Sigmoid colon (tissue), 4 donors: ENCODE measurements at regions not wholly inside any gene's neighbourhood (a gene's known extent, or its start where the extent isn't known, plus 50 kb on each side); places are given as distances from the start of the nearest gene placed in this dataset.

Source experiments
- CTCF ChIP-seq, 4 experiments: fragments of 450-650 bp in 3 of 4; fragments of 200-600 bp in 1 of 4; IDR thresholded peaks; one replicate each; pipeline ENCODE4 v1.5.1; 2016 to 2019; ENCODE audit warnings: antibody characterized with exemption in 4 of 4, mild to moderate bottlenecking in 3 of 4, moderate library complexity in 2 of 4
- EP300 ChIP-seq, 4 donors: sonication (generic); formaldehyde crosslinking; IDR thresholded peaks; one replicate each; pipeline ENCODE4 v1.6.1; 2017; ENCODE audit warnings: antibody characterized with exemption in 4 of 4
- POLR2A ChIP-seq, 2 donors: fragments of 450-650 bp; IDR thresholded peaks; one replicate each; pipeline ENCODE4 v1.6.1; 2016; ENCODE audit warnings: antibody characterized with exemption in 2 of 2, mild to moderate bottlenecking in 2 of 2, moderate library complexity in 2 of 2

DNA sequence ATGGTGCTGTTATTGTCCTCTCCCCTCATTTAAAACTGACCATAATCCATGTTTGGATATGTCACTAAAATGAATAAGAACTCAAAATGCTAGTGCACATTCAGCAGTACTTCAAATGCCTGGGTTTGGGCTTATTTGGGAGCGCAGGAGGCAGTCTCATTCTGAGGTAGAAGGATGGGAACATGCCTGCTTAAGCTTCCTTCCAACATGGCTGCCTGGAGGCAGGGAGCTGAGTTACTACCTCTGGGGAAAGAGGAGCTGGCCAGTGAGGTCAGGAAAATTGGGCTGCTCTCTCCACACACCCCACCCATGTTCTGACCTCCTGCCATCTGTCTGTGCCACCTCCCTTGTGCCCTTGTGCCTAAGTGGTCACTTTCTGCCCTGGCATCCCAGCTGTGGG lies 85.7 kb downstream of the PTPRS start:
- no peak for TF ChIP-seq CTCF (IDR thresholded peaks at IDR 0.05)
- no peak for TF ChIP-seq POLR2A (IDR thresholded peaks at IDR 0.05)
- TF ChIP-seq EP300 (IDR thresholded peaks at IDR 0.05): no peak
